Body of pancreas (tissue), 4 donors: ENCODE measurements at regions not wholly inside any gene's neighbourhood (a gene's known extent, or its start where the extent isn't known, plus 50 kb on each side); places are given as distances from the start of the nearest gene placed in this dataset.

ENCODE experiments used
- ATAC-seq: fragments of 150-250 bp; one replicate; pipeline ENCODE4 v1.9.1; 2016
- DNase-seq, 4 donors: peaks; one replicate each; pipeline ENCODE4 v3.0.0-alpha.2; 2019
- H3K27ac ChIP-seq, 4 donors: fragments of 200-600 bp; sonication (generic); 1 replicate in 3 of 4; 2 replicates in 1 of 4; pipeline versions ENCODE4 v1.5.1 to v1.6.1; 2016 to 2019; ENCODE audit warnings: mild to moderate bottlenecking in 1 of 4, mixed read lengths in 1 of 4, moderate library complexity in 1 of 4
- H3K27me3 ChIP-seq, 2 donors: fragments of 200-600 bp; sonication (generic); one replicate each; pipeline ENCODE4 v1.6.0; 2016; ENCODE audit warnings: mild to moderate bottlenecking in 1 of 2
- H3K36me3 ChIP-seq, 2 donors: fragments of 200-600 bp; sonication (generic); replicated peaks in 1 of 2; 2 replicates each; pipeline ENCODE4 v1.5.1; 2016; ENCODE audit warnings: low read depth in 2 of 2; ENCODE audit not compliant: insufficient read depth in 1 of 2
- H3K4me1 ChIP-seq: fragments of 200-600 bp; sonication (generic); one replicate; pipeline ENCODE4 v1.6.0; 2016
- H3K4me3 ChIP-seq, 2 donors: fragments of 200-600 bp; sonication (generic); 1 replicate in 1 of 2; 2 replicates in 1 of 2; pipeline ENCODE4 v1.5.1; 2016 to 2019
- H3K9me3 ChIP-seq, 3 donors: fragments of 200-600 bp; sonication (generic); 1 replicate in 2 of 3; 2 replicates in 1 of 3; pipeline ENCODE4 v1.5.1; 2016
- CTCF ChIP-seq, 7 experiments: fragments of 450-650 bp in 4 of 7; fragments of 200-600 bp in 3 of 7; sonication (generic) in 3 of 7; IDR thresholded peaks; one replicate each; pipeline ENCODE4 v1.5.1; 2016 to 2019; ENCODE audit warnings: antibody characterized with exemption in 7 of 7
- POLR2A ChIP-seq, 3 donors: fragments of 450-650 bp; IDR thresholded peaks; one replicate each; pipeline ENCODE4 v1.6.1; 2016; ENCODE audit warnings: antibody characterized with exemption in 3 of 3, mild to moderate bottlenecking in 2 of 3
- WGBS, 2 donors: methylation state at CpG; one replicate each; pipeline ENCODE4 v1.1.5; 2017; 5-methylcytosine and 5-hydroxymethylcytosine counted together
- intact Hi-C: fragments of 100-400 bp; cut with DNase I; formaldehyde crosslinking; loops from one replicate; pipeline ENCODE4 v1.15.1; 2023

- H3K27ac ChIP-seq = no peak overlapping the region
- TF ChIP-seq POLR2A (IDR thresholded peaks at IDR 0.05) (no peak), CTCF (IDR thresholded peaks at IDR 0.05) (no peak)
- 90 to 96% methylated on average over 1 of the region's 1 CpG for WGBS, 2 donors
- no peaks in the 10 kb centered on the region for H3K27me3 ChIP-seq
- ATAC-seq (no peak), DNase-seq (no peak)
- no peaks in the 10 kb centered on the region for H3K36me3 ChIP-seq
- H3K4me1 ChIP-seq = no peaks in the 10 kb centered on the region
- no peak overlapping the region for H3K4me3 ChIP-seq
- intact Hi-C loops = no loop called here
- H3K9me3 ChIP-seq = no peaks in the 10 kb centered on the region
Observed at GRCh38 chr4:90069151-90069550, 58.0 kb upstream of the CCSER1 start.

- H3K4me3 ChIP-seq = no peak overlapping the region
- H3K4me1 ChIP-seq = no peaks in the 10 kb centered on the region
- no peaks in the 10 kb centered on the region for H3K36me3 ChIP-seq
- H3K27me3 ChIP-seq = no peaks in the 10 kb centered on the region
- ATAC-seq (no peak), DNase-seq (no peak)
- peak overlapping the region in 1 of 4 donors; percentile 1 for H3K27ac ChIP-seq
- no peaks in the 10 kb centered on the region for H3K9me3 ChIP-seq
- WGBS, 2 donors = 59 to 68% methylated on average over 11 of the region's 11 CpGs
- TF ChIP-seq POLR2A (IDR thresholded peaks at IDR 0.05) (no peak), CTCF (IDR thresholded peaks at IDR 0.05) (no peak)
- intact Hi-C loops = no loop called here
Observed at GRCh38 chr4:90071289-90072235, 55.6 kb upstream of the CCSER1 start.

DNA sequence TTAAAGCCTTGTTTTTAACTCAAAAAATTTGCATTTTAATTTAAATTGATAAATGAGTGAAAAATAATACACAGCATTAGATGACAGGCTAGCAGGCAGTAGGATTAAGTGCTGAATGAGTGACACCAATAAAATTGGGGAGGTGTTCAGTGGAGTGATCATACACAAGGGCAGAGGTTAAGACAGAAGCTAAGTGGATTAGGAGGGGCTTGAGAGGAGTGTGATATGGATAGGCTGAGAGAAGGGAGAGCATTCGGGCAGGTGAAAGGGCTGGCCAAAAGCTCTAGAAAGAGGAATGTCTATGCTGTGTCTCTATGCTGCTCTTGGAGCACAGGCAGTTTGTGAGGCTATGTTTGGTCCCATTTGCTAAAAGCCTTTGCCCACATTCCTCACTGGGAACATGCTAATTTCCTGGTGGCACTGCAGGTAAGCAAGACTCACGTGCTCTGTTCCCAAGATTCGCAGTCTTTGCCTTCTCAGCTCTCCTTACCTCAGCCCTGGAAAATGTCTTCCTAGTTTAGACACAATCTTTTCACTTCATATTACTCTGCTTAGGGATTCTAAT is 52.8 kb upstream of the CCSER1 start:
- no peak for ATAC-seq
- 54 to 63% methylated on average over 3 of the region's 3 CpGs for WGBS, 2 donors

More for the DNA sequence above, 52.8 kb upstream of the CCSER1 start:
- Histone ChIP-seq H3K9me3 (no peaks in the 10 kb centered on the region), H3K36me3 (no peaks in the 10 kb centered on the region), H3K4me3 (no peak overlapping the region), H3K27ac (no peak overlapping the region), H3K4me1 (no peaks in the 10 kb centered on the region), H3K27me3 (no peaks in the 10 kb centered on the region)
- intact Hi-C loops = no loop called here
- TF ChIP-seq POLR2A (IDR thresholded peaks at IDR 0.05) = no peak
- TF ChIP-seq CTCF (IDR thresholded peaks at IDR 0.05) = no peak
- no peak for DNase-seq
